ENCODE measurements at regions not wholly inside any gene's neighbourhood (a gene's known extent, or its start where the extent isn't known, plus 50 kb on each side); places are given as distances from the start of the nearest gene placed in this dataset.

DNA sequence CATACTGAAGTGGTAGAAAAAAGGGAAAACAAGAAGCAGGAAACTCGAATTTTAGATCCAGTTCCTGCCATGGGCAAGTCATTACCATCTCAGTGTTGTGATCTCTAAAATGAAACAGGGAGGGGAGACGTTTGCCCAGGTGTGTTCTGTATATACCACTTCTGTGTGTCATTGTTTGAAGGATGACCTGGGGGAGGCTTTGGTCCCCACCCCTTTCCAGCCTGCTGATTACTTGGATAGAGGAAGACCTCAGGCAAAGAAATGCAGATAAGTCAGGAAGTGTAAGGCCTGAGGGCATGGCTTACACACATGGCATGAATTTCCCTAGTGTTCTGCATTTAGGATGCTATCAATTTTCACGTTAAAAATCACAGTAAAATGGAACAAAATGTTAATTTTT lies 205.2 kb upstream of the CXCR4 start (continued):
- no peak for TF ChIP-seq SIX5 (IDR thresholded peaks at IDR 0.05; ENCODE audit: low read depth, low read length, severe bottlenecking)
- no peak for TF ChIP-seq MYC (IDR thresholded peaks at IDR 0.05; ENCODE audit: insufficient read depth, insufficient read length, insufficient replicate concordance, low read length, severe bottlenecking)
- TF ChIP-seq TCF3 (IDR thresholded peaks at IDR 0.05; ENCODE audit: borderline replicate concordance, insufficient read depth, low read depth, low read length): no peak
- no peak for TF ChIP-seq CHD1 (IDR thresholded peaks at IDR 0.05; ENCODE audit: low read depth, low read length)
- TF ChIP-seq, protein P1, sequence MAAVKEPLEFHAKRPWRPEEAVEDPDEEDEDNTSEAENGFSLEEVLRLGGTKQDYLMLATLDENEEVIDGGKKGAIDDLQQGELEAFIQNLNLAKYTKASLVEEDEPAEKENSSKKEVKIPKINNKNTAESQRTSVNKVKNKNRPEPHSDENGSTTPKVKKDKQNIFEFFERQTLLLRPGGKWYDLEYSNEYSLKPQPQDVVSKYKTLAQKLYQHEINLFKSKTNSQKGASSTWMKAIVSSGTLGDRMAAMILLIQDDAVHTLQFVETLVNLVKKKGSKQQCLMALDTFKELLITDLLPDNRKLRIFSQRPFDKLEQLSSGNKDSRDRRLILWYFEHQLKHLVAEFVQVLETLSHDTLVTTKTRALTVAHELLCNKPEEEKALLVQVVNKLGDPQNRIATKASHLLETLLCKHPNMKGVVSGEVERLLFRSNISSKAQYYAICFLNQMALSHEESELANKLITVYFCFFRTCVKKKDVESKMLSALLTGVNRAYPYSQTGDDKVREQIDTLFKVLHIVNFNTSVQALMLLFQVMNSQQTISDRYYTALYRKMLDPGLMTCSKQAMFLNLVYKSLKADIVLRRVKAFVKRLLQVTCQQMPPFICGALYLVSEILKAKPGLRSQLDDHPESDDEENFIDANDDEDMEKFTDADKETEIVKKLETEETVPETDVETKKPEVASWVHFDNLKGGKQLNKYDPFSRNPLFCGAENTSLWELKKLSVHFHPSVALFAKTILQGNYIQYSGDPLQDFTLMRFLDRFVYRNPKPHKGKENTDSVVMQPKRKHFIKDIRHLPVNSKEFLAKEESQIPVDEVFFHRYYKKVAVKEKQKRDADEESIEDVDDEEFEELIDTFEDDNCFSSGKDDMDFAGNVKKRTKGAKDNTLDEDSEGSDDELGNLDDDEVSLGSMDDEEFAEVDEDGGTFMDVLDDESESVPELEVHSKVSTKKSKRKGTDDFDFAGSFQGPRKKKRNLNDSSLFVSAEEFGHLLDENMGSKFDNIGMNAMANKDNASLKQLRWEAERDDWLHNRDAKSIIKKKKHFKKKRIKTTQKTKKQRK (IDR thresholded peaks at IDR 0.05; ENCODE audit: low read depth, low read length): no peak
- TF ChIP-seq RFX5 (IDR thresholded peaks at IDR 0.05; ENCODE audit: low read depth, low read length): no peak
- TF ChIP-seq IRF3 (IDR thresholded peaks at IDR 0.05): no peak
- no peak for TF ChIP-seq FOXM1 (IDR thresholded peaks at IDR 0.05; ENCODE audit: low read depth, low read length)

All from GM12878 (cell line).